HG03066 (cell line): ENCODE measurements at regions not wholly inside any gene's neighbourhood (a gene's known extent, or its start where the extent isn't known, plus 50 kb on each side); places are given as distances from the start of the nearest gene placed in this dataset.

ENCODE experiments used
- ATAC-seq: cut with Tn5 transposase; IDR thresholded peaks from one replicate; pipeline ENCODE4 v1.9.1; 2021; ENCODE audit warnings: low read depth; ENCODE audit not compliant: unreplicated experiment

DNA sequence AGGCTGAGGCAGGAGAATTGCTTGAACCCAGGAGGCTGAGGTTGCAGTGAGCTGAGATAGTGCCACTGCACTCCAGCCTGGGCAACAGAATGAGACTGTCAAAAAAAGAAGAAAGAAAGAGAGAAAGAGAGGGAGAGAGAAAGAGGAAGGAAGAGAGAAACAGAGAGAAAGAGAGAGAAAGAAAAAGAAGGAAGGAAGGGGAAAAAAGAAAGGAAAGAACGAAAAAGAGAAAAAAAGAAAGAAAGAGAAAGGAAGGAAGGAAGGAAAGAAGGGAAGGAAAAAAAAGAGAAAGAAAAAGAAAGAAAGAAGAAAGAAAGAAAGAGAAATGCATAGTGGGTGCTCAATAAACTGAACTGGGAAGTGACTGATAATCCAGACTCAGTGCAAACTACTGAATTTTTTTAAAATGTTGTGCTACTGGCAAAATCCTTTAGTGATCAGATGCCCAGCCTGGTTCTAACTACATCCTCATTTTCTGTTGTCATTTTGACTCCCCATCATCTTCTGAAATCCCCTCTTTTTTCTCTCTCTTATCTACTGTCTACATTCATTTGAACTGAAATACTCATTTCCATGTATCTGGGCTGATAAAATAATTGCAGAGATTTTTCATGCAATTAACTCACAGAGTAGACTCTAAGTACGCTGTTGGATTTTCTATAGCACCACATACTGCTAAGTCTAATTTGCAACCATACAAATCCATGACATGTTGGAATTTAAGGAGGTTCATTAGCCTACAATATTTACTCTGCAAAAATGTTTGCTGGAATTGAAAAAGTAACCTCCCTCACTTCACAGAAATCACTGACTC, 85.3 kb upstream of the HIVEP1 start:
- ATAC-seq, result no peak

DNA sequence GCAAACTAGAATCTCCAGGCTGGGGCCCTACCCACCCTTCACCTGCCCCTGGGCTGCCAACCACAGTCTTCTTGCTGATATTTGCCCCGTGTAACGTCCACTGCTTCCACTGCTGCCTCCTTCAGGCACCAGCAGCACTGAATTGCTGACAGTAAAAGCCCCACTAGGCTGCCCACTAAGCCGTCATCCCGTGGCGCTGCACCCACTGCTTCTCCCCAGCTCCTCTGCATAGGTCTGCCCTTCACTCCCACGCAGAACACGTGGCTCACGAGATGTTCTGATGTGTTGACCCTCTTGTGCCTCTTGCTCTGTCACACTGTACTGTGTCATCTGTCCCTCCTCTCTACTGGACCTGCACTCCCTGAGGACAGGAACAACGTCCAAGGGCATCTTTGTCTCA, 86.3 kb upstream of the HIVEP1 start:
- ATAC-seq, result no peak

DNA sequence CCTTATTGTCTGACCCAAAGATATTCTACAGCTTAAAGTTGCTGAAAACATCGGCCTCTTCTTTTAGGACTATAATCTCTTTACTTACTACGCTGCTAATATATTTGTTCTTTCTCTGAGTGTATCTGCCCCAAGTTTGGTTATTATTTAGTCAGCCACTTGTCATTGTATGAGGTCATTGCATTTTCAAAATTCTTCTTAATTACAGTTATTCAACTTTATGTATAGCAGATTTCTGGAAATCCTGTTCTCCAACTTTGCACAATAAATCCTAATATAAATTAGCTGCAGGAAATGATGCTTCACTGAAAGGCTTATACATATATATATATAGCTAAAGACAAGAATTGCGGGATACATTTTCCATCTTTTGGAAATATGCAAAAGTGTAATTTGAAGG, 88.5 kb upstream of the HIVEP1 start:
- ATAC-seq, result no peak

DNA sequence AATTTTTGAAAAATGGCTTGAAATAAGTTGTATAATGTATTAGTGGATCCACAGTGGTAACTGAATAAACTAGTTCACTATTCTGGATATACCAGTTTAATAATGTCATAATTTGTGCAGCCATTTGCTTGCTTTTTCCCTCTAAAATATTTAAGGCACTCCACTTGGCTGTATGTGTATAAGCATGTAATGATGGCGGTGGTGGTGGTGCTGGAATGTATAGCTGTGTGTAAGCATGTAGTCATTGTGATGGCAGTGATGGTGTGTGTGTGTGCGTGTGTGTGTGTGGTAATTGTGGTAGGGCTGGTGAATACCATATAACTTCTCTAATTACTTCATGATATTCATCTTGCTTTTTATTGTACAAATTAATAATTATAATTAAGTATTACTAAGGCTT, 89.2 kb upstream of the HIVEP1 start:
- no peak for ATAC-seq

DNA sequence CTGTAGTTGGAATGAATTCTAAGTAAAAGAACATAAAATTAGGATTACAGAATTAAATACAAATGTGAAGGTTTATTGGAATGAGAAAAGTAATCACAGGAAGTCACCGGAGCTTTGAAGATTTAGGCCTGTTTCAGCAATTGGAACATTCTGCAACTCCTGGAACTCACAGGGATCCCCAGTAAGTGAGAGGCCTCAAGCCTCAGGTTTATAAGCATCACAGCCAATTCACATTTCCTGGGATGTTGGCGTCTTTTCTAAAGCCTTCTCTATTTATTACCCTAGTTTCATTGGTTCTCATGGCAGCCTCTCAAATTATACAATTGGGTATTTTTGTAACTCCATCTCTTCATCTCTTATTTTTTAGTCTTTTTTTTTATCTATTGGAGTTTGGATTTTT, 90.4 kb upstream of the HIVEP1 start:
- ATAC-seq, result no peak

DNA sequence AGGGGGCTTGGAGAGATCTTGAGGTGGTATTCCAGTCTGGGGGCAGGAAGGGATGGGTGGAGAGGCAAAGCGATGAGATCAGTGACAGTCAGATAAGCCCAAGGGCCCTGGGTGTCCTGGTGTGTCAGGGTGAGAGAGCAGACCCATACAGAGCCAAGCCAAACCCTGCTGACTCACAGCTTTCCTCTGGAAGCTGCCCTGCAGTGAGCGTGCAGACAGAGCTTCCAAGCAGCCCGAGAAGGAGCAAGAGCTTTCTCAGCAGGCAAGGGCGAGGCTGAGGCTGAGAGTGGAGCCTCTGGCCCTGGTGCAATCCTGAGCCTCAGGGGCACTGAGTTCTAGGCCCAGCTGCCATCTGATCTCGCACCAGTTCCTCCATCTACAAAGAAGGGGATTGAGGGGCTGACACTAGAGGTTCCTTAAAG, 91.1 kb upstream of the HIVEP1 start:
- ATAC-seq, result no peak

DNA sequence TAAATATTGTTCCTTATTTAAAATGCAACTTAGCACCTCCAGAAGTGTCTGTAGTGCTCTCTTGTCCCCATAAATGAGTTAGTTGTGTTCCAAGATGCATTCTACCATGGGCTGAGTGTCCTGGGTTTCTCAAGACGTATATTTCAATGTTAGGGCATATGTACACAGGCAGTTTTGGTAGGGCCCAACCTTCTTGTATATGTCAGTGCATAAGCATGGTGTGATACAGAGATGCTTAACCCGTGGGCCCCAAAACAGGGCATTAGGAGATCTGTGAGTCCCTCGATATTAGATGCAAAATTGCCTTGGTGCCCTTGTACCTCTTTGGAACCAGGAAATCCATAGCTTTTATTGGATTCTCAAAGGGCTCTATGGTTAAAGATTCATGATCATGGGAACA, 91.5 kb upstream of the HIVEP1 start:
- no peak for ATAC-seq

DNA sequence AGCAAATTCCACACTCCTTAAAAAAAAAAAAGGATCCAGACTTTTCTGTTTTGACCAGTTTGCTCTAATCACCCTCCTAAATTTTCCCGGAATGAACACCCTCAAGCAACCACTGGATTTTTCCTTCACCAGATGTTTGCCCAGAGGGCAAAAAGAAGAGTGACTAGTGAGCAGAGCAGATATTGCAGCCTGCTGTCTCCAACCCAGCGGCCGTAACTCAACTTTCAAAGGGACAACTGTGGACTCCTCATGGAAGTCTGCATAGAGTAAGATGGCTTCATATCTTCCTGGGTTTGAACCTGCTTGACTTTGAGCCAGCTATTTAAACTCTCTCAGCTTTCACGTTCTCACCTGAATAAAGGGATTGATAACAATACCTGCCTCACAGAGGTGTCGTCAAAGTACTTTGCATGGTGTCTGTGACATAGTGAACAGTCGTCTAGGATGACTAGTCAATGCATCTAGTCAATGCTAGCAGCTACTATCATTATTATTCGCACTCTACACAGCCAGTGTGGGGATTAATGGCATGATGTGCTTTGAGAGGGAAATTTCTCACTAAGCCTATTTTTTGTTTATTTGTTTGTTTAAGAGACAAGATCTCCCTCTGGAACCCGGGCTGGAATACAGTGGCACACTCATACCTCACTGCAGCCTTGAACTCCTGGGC, 92.2 kb upstream of the HIVEP1 start:
- no peak for ATAC-seq

DNA sequence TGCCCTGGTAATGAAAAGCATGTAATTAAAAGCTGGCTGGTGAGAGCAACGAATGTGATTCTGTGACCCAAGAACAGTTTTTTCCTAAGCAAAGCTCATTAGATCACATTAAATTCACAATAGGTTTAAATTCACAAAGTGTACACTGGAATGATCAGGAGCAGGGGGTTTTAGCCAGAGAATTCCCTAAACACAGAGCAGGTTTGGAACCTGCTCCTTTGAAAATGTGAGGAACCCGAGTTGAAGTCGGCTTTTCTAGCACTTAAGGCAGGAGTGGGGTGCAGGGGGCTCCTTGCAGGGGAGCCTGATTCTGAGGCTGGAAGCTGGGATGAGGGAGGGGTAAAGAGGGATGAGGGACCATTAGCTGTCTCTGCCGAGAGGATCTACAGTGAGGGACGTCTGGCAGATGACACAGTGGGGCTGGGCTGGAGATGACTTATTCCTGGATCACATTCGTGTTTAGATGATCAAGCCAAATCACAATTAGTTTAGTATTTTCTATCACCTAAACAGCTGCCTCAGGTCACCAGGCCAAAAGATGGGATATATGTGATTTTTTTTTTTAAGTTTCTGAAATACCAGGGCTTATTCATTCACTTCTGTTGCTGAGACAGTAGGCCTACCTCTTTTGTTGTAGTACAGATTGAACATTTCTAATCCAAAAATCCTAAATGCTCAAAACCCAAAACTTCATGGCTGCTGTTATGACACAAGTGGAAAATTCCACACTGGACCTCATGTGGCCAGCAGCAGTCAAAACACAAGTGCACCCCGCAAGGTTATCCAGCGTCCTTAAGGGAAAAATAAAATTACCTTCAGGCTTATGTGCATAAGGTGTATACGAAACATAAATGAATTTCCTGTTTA, 93.1 kb upstream of the HIVEP1 start:
- ATAC-seq, result no peak

DNA sequence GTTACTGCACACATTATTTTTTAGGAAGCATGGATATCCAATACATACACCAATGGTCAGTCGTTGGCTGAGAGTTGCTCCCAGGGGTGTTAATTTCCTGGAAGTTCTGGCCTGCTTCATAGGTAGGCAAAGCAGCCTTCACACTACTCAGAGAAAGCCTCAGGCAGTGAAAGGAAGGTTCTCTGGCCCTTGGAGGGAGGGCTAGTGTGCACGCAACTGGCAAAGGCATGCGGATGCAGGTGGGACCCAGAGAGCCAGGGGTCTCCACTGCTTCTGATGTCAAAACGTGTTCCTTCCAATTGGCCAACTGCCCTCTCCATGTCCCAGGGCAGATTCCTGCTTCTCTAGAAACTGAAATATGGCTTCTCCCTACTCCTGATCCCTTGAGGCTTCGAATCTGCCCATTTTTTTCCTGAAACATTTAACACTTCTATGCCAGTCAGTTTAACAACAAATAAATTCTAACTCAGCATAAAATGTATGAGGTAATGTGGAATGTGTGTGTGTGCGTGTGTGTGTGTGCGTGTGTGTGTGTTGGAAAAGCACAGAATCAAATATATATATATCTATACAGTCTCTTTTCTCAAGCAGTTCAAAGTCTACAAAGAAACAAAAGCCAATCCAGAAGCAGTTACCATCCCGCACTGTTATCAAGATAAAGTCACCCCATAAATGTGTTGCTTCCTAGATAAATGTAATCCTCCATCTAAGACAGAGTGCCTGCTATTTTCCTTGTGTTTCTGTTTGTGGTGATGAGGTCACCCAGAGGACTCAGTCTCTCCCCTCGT, 94.0 kb upstream of the HIVEP1 start:
- ATAC-seq, result no peak

DNA sequence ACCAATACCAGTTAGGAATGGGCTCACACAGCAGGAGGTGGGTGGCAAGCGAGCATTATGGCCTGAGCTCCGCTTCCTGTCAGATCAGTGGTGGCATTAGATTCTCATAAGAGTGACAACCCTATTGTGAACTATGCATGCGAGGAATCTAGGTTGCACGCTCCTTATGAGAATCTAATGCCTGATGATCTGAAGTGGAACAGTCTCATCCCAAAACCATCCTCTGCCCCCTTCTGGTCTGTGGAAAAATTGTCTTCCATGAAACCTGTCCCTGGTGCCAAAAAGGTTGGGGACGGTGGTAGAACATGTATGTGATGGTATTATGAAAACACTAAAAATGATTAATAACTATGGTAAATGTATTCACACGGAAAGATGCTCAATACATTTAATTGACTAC, 99.7 kb upstream of the HIVEP1 start:
- ATAC-seq, result no peak

DNA sequence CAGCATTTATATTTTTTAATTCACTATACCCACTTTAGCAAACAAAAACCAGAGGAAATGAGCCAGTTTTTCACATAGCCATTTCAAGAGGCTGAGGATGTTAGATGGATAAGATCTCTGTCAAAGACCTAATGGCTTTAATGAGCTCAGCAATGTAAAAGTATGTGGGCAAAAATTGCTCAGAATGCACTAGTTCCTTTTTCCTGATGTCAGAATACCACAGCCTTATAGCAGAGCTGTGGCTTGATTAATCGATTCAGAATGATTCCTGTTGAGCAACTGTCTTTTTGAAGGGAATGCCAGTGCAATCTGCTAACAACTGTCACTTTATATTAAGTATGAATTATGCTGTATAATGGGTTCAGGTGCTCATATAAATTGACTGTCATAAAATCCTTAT, 100.6 kb upstream of the HIVEP1 start:
- no peak for ATAC-seq

DNA sequence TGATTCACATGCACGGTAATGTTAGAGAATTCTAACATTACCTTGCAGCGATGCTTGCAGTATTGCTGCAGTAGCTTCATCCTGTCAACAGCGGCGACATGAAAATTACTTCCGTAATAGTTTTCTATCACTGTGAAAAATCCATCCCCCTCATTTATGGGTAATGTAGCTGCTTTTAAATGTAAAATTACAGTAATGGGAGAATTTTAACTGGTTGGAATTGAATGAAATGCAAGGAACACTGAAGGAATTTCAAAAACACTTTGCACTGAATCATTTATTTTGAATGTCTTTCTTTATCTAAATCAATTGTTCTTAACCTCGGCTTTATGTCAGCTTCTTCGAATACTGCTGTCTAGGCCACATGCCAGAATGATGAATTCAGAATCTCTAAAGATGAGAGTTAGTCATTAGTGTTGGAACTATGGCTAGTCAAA, 102.4 kb upstream of the HIVEP1 start:
- no peak for ATAC-seq

DNA sequence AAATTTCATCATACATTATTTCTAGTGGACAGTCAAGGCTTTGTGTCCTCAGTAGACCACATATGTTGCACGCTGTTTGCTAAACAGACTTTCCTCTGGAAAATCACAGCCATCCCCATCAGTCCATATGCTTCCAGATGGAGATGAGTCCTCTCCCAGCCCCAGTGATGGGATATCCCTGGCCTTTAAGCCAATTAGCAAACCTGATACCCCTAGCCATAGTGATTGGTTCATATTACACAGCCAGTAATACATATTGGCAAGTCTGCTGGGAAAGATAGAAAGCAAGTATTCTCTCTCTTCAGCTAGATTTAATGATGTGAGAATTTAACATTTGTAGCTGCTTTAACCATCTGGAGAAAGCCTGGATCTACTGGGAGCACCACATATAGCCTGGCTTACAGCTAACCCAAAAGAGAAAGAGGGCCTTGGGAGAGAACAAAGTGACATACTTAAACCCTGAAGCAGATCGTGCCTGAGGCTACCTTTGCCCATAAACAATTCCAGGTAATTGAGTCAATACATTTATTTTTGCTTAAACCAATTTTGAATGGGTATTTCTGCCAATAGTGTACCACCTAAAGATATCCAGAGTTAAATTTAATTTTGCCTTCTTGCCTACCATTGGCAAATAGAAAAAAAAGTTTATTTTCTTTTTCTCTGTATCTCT, 103.5 kb upstream of the HIVEP1 start:
- ATAC-seq, result no peak

DNA sequence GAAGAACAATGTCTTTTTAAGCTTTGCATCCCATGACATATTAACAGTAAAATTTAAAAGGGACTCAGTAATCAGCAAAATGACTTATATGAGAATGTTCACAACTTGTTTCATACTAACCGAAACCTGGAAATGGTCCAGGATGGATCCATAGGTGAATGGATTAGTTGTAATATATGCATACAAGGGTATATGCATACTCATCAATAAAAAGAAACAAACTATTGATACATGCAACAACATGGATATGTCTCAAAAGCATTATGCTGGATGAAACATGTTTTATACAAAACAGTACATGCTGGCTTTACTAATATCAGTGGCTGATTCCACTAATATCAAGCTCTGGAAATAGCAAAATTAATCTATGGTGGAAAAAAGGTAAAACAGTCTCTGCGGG, 108.5 kb upstream of the HIVEP1 start:
- ATAC-seq, result no peak

DNA sequence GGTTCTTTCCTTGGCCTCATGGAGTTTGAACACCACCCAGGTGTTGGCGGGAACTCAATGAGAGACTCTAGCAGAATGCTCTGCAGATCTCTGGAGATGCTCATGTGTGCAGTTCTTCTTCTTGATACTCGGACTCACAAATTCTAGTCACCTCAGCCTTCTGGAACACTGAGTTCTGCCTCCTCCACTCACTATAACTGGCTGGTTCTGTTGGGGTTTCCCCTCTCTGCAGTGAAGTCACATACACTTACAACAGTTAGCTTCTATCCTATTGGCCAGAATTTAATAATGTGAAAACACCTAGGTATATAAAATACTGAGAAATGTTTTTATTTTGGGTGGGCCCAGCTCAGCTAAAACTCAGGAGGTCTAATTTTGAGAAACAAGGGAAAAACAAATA, 109.6 kb upstream of the HIVEP1 start:
- ATAC-seq, result no peak

DNA sequence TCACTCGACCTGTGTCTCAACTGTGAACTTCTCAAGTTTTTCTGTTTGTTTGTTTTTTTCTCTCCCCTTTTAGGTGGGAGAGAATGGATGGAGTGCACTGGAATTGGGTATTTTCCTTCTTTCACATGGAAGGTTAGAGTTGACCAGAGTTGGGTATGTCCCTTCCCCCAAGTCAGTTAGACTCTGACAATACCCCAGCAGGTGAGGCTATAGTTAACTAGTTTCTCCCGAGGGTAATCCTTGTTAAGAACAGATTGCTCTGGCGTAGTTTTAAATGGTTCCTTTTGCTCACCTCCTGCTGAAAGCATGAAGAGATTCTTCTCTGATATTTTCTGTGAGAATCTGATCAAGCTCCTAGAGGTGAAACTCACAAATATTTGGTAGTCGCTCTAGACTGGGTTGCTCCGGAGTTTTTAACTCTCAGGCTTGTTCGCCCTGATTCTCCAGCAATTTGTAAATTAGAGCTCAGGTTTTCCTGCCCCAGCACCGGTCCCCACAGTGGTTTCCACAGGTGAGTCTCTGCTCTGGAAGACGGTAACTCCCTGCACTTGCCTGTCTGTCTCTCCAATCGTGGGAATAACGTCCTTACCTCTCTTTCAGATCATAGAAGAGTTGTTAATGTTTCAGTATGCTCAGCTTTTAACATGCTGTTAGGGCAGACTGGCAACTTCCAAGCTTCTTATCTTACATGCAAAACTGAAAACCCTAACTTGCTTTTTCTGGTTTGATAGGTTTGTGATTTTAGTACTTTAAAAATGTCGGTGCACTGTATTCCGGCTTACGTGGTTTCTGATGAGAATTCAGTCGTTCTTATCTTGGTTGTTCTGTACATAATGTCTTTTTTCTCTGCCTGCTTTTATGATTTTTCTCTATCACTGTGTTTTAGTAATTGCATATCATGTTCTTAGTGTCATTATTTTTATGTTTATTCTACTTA, 111.2 kb upstream of the HIVEP1 start:
- no peak for ATAC-seq

DNA sequence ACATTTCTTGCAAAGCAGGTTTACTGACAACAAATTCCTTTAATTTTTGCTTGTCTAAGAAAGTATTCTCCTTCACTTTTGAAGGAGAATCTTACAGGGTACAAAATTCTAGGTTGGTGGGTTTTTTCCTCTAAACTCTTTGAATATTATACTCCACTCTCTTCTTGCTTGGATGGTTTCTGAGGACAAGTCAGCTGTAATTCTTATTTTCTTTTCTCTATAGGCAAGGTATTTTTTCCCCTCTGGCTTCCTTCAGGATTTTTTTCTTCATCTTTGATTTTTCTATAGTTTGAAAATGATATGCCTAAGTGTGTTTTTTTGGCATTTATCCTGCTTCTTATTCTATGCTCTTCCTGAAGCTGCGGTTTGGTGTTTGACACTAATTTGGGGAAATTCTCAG, 112.5 kb upstream of the HIVEP1 start:
- ATAC-seq, result no peak

DNA sequence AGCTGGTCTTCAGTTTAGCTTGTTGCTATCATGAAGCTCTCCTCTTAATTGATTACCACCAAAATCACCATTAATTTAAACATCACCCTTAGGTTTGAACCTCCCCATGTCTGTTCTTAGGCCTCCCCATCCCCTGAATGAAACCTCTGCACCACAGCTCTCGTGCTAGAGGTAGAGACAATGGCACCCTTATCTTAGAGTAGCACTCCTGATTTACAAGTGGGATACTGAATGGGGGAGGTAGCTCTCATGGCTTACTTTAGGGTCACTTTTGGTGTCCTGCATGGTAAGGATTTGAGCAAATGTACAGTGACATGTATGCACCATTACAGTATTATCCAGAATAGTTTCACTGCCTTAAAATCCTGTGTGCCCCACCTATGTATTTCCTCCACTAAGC, 115.6 kb upstream of the ADTRP start:
- ATAC-seq, result no peak
